ENCODE measurements at regions not wholly inside any gene's neighbourhood (a gene's known extent, or its start where the extent isn't known, plus 50 kb on each side); places are given as distances from the start of the nearest gene placed in this dataset.

GRCh38 chr5:2335733-2336515 lies 415.6 kb downstream of the IRX2 start:
- no peak for TF ChIP-seq CTCF (IDR thresholded peaks at IDR 0.05; ENCODE audit: insufficient read depth, low read length, poor library complexity, severe bottlenecking)
- no peak for TF ChIP-seq EZH2phosphoT487 (conservative IDR thresholded peaks at IDR 0.05; ENCODE audit: low read length)
